ENCODE measurements at regions not wholly inside any gene's neighbourhood (a gene's known extent, or its start where the extent isn't known, plus 50 kb on each side); places are given as distances from the start of the nearest gene placed in this dataset.

DNA sequence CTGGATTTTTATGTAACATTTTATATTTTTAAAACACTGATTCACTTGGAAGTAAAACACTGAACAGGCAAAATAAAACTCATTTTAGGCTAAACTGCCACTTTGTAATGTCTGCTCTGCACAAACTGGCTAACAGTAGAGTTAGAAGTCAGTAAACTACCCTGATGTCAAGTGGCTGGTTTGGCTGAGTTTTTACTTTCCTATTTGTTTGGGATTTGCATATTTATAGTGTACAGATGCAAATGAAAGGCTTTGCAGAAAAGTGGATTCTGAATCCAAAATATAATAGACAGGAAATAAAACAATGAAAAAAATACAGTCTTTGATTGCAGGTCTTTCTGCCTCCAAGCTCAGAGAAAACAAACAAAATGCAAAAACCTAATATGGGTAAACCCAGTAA lies 213.1 kb downstream of the CDH26 start:
- Histone ChIP-seq H3K4me3 (ENCODE audit: low read length) (no peak overlapping the region), H3K36me3 (ENCODE audit: insufficient read depth, low read length) (no peaks in the 10 kb centered on the region), H3K79me2 (ENCODE audit: low read length) (no peaks in the 10 kb centered on the region), H3K4me2 (ENCODE audit: low read depth, low read length, poor library complexity, severe bottlenecking) (no peak overlapping the region), H4K20me1 (ENCODE audit: insufficient read depth, low read depth, low read length) (no peaks in the 10 kb centered on the region), H3K9me2 (replicated peaks; ENCODE audit: insufficient read depth, low read length) (no peaks in the 10 kb centered on the region), H3K4me1 (ENCODE audit: low read length) (no peaks in the 10 kb centered on the region), H3K27ac (ENCODE audit: low read length) (no peak overlapping the region), H3K27me3 (ENCODE audit: low read length) (no peaks in the 10 kb centered on the region), H3K9me3 (ENCODE audit: low read length) (no peaks in the 10 kb centered on the region), H2AFZ (ENCODE audit: low read length) (no peak overlapping the region), H3K9ac (ENCODE audit: low read length) (no peak overlapping the region)
- no peak for DNase-seq

GRCh38 chr20:60171738-60172137 lies 213.5 kb downstream of the CDH26 start:
- Histone ChIP-seq H3K4me2 (ENCODE audit: low read depth, low read length, poor library complexity, severe bottlenecking) (no peak overlapping the region), H3K4me1 (ENCODE audit: low read length) (no peaks in the 10 kb centered on the region), H3K4me3 (ENCODE audit: low read length) (no peak overlapping the region), H3K27me3 (ENCODE audit: low read length) (no peaks in the 10 kb centered on the region), H2AFZ (ENCODE audit: low read length) (no peak overlapping the region), H3K27ac (ENCODE audit: low read length) (no peak overlapping the region), H4K20me1 (ENCODE audit: insufficient read depth, low read depth, low read length) (no peaks in the 10 kb centered on the region), H3K9me2 (replicated peaks; ENCODE audit: insufficient read depth, low read length) (no peaks in the 10 kb centered on the region), H3K9me3 (ENCODE audit: low read length) (no peaks in the 10 kb centered on the region), H3K36me3 (ENCODE audit: insufficient read depth, low read length) (no peaks in the 10 kb centered on the region), H3K79me2 (ENCODE audit: low read length) (no peaks in the 10 kb centered on the region), H3K9ac (ENCODE audit: low read length) (no peak overlapping the region)
- DNase-seq = no peak

DNA sequence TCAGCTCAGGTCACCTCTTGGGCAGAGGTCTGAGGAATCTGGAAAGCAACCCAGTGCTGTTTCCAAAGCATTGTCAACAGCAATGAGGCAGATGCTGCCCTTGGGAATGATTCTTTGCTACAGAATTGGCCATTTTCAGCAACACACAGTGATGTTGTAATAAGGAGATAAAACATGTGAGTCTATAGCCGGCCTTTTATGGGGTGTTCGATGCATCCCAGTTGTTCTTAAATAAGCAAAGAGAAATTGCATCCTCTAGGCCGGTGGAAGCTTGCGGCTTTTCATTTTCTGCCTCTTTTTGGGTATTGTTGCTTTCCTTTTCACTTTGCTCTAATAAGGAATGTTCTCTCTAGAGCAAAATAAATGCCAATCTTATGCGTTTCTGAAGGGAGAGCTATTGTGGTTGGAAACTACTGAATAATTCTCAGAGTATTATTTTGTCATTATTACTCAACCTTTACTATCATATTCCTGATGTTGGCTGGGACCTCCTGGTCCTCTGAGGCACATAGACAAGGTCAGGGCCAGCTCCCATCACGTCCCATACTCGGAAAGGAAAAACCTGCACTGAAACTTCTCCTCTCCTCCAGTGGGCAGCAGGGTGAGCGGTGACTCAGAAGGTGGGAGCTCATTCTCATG lies 214.2 kb downstream of the CDH26 start:
- no peak for DNase-seq
- Histone ChIP-seq H3K27me3 (ENCODE audit: low read length) (no peaks in the 10 kb centered on the region), H3K79me2 (ENCODE audit: low read length) (no peaks in the 10 kb centered on the region), H3K9me3 (ENCODE audit: low read length) (no peaks in the 10 kb centered on the region), H2AFZ (ENCODE audit: low read length) (no peak overlapping the region), H3K27ac (ENCODE audit: low read length) (no peak overlapping the region), H3K4me1 (ENCODE audit: low read length) (no peaks in the 10 kb centered on the region), H3K9ac (ENCODE audit: low read length) (no peak overlapping the region), H3K4me2 (ENCODE audit: low read depth, low read length, poor library complexity, severe bottlenecking) (no peak overlapping the region), H3K36me3 (ENCODE audit: insufficient read depth, low read length) (no peaks in the 10 kb centered on the region), H3K4me3 (ENCODE audit: low read length) (no peak overlapping the region), H4K20me1 (ENCODE audit: insufficient read depth, low read depth, low read length) (no peaks in the 10 kb centered on the region), H3K9me2 (replicated peaks; ENCODE audit: insufficient read depth, low read length) (no peaks in the 10 kb centered on the region)

DNA sequence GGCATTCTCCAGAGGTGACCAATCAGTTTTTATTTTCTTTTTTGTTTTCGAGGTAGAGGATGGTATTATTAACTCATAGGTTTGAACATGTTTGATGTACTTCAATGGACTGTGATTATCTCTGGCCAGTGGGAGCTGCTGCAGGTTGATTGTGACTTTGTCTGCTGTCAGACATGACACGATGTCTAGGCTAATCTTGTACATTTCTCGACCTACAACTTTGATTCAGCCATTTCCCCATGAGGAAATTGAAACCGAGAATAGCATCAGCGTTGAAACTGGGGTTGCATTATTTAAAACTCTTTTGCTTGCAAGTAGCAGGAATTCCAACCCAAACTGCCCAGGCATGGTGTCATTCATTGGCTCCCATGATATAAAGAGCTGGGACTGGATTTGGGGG lies 218.9 kb downstream of the CDH26 start:
- Histone ChIP-seq H3K4me1 (ENCODE audit: low read length) (peaks cover 8% of the 10 kb centered on the region), H3K9me3 (ENCODE audit: low read length) (no peaks in the 10 kb centered on the region), H4K20me1 (ENCODE audit: insufficient read depth, low read depth, low read length) (no peaks in the 10 kb centered on the region), H3K79me2 (ENCODE audit: low read length) (no peaks in the 10 kb centered on the region), H3K4me2 (ENCODE audit: low read depth, low read length, poor library complexity, severe bottlenecking) (no peak overlapping the region), H3K36me3 (ENCODE audit: insufficient read depth, low read length) (no peaks in the 10 kb centered on the region), H3K27me3 (ENCODE audit: low read length) (no peaks in the 10 kb centered on the region), H3K9me2 (replicated peaks; ENCODE audit: insufficient read depth, low read length) (no peaks in the 10 kb centered on the region), H3K4me3 (ENCODE audit: low read length) (no peak overlapping the region), H3K9ac (ENCODE audit: low read length) (no peak overlapping the region), H3K27ac (ENCODE audit: low read length) (no peak overlapping the region), H2AFZ (ENCODE audit: low read length) (no peak overlapping the region)
- DNase-seq = no peak

GRCh38 chr20:60180986-60181385 lies 222.8 kb downstream of the CDH26 start:
- no peaks in the 10 kb centered on the region for H3K9me2 ChIP-seq (replicated peaks; ENCODE audit: insufficient read depth, low read length)
- DNase-seq = no peak
- H3K9me3 ChIP-seq (ENCODE audit: low read length) = no peaks in the 10 kb centered on the region
- H3K9ac ChIP-seq (ENCODE audit: low read length) = no peak overlapping the region
- H3K4me3 ChIP-seq (ENCODE audit: low read length) = no peak overlapping the region
- no peaks in the 10 kb centered on the region for H3K36me3 ChIP-seq (ENCODE audit: insufficient read depth, low read length)
- no peak overlapping the region for H3K27ac ChIP-seq (ENCODE audit: low read length)
- peaks cover 8% of the 10 kb centered on the region for H3K4me1 ChIP-seq (ENCODE audit: low read length)
- H4K20me1 ChIP-seq (ENCODE audit: insufficient read depth, low read depth, low read length) = no peaks in the 10 kb centered on the region
- no peak overlapping the region for H3K4me2 ChIP-seq (ENCODE audit: low read depth, low read length, poor library complexity, severe bottlenecking)
- no peaks in the 10 kb centered on the region for H3K27me3 ChIP-seq (ENCODE audit: low read length)
- no peaks in the 10 kb centered on the region for H3K79me2 ChIP-seq (ENCODE audit: low read length)
- no peak overlapping the region for H2AFZ ChIP-seq (ENCODE audit: low read length)

- Histone ChIP-seq H3K79me2 (ENCODE audit: low read length) (no peaks in the 10 kb centered on the region), H4K20me1 (ENCODE audit: insufficient read depth, low read depth, low read length) (no peaks in the 10 kb centered on the region), H3K9me3 (ENCODE audit: low read length) (no peaks in the 10 kb centered on the region), H3K36me3 (ENCODE audit: insufficient read depth, low read length) (no peaks in the 10 kb centered on the region), H3K4me2 (ENCODE audit: low read depth, low read length, poor library complexity, severe bottlenecking) (no peak overlapping the region), H3K4me3 (ENCODE audit: low read length) (no peak overlapping the region), H3K9me2 (replicated peaks; ENCODE audit: insufficient read depth, low read length) (no peaks in the 10 kb centered on the region), H3K4me1 (ENCODE audit: low read length) (no peaks in the 10 kb centered on the region; the same call in 1 of the 2 replicates), H3K27me3 (ENCODE audit: low read length) (no peaks in the 10 kb centered on the region), H3K9ac (ENCODE audit: low read length) (no peak overlapping the region), H2AFZ (ENCODE audit: low read length) (no peak overlapping the region), H3K27ac (ENCODE audit: low read length) (no peak overlapping the region)
- no peak for DNase-seq
Measured at GRCh38 chr20:60186412-60186811, 228.2 kb downstream of the CDH26 start.

- no peaks in the 10 kb centered on the region for H3K36me3 ChIP-seq (ENCODE audit: insufficient read depth, low read length)
- no peak overlapping the region for H3K4me2 ChIP-seq (ENCODE audit: low read depth, low read length, poor library complexity, severe bottlenecking)
- no peak overlapping the region for H3K9ac ChIP-seq (ENCODE audit: low read length)
- no peaks in the 10 kb centered on the region for H3K79me2 ChIP-seq (ENCODE audit: low read length)
- H3K4me3 ChIP-seq (ENCODE audit: low read length) = no peak overlapping the region
- no peaks in the 10 kb centered on the region for H3K9me3 ChIP-seq (ENCODE audit: low read length)
- H3K9me2 ChIP-seq (replicated peaks; ENCODE audit: insufficient read depth, low read length) = no peaks in the 10 kb centered on the region
- no peak overlapping the region for H2AFZ ChIP-seq (ENCODE audit: low read length)
- H3K27ac ChIP-seq (ENCODE audit: low read length) = no peak overlapping the region
- H4K20me1 ChIP-seq (ENCODE audit: insufficient read depth, low read depth, low read length) = no peaks in the 10 kb centered on the region
- no peaks in the 10 kb centered on the region for H3K4me1 ChIP-seq (ENCODE audit: low read length)
- no peak for DNase-seq
- H3K27me3 ChIP-seq (ENCODE audit: low read length) = no peaks in the 10 kb centered on the region
Measured at GRCh38 chr20:60187683-60188082, 229.5 kb downstream of the CDH26 start.

- no peaks in the 10 kb centered on the region for H3K27me3 ChIP-seq (ENCODE audit: low read length)
- H3K27ac ChIP-seq (ENCODE audit: low read length) = no peak overlapping the region
- H3K9me2 ChIP-seq (replicated peaks; ENCODE audit: insufficient read depth, low read length) = no peaks in the 10 kb centered on the region
- H3K4me2 ChIP-seq (ENCODE audit: low read depth, low read length, poor library complexity, severe bottlenecking) = no peak overlapping the region
- no peaks in the 10 kb centered on the region for H3K79me2 ChIP-seq (ENCODE audit: low read length)
- DNase-seq = no peak
- H4K20me1 ChIP-seq (ENCODE audit: insufficient read depth, low read depth, low read length) = no peaks in the 10 kb centered on the region
- no peaks in the 10 kb centered on the region for H3K9me3 ChIP-seq (ENCODE audit: low read length)
- H3K4me3 ChIP-seq (ENCODE audit: low read length) = no peak overlapping the region
- H2AFZ ChIP-seq (ENCODE audit: low read length) = no peak overlapping the region
- no peaks in the 10 kb centered on the region for H3K4me1 ChIP-seq (ENCODE audit: low read length)
- H3K9ac ChIP-seq (ENCODE audit: low read length) = no peak overlapping the region
- no peaks in the 10 kb centered on the region for H3K36me3 ChIP-seq (ENCODE audit: insufficient read depth, low read length)
Measured at GRCh38 chr20:60191014-60191413, 232.8 kb downstream of the CDH26 start.

DNA sequence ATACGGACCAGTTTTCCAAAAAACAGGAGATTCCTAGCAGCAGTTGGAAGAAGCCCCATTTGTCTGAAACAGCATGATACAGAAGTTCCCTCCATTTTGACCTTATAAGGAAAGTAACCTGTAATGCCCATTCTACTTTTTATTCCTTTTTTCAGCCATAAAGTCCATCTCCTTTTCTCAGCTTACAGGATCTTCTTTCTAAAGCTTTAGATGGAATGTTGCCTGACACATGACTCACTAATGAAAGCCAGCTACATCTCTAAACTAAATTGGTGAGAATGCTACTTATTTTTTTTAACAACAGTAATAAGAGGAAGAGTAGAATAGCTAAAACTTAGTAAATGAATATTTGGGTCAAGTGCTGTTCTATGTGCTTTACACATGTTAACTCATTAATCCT lies 234.1 kb downstream of the CDH26 start:
- H3K4me1 ChIP-seq (ENCODE audit: low read length) = no peaks in the 10 kb centered on the region
- no peaks in the 10 kb centered on the region for H3K79me2 ChIP-seq (ENCODE audit: low read length)
- H3K9me3 ChIP-seq (ENCODE audit: low read length) = no peaks in the 10 kb centered on the region
- no peaks in the 10 kb centered on the region for H3K36me3 ChIP-seq (ENCODE audit: insufficient read depth, low read length)
- DNase-seq = no peak
- no peak overlapping the region for H2AFZ ChIP-seq (ENCODE audit: low read length)
- no peaks in the 10 kb centered on the region for H3K9me2 ChIP-seq (replicated peaks; ENCODE audit: insufficient read depth, low read length)
- no peaks in the 10 kb centered on the region for H3K27me3 ChIP-seq (ENCODE audit: low read length)
- H4K20me1 ChIP-seq (ENCODE audit: insufficient read depth, low read depth, low read length) = no peaks in the 10 kb centered on the region
- H3K9ac ChIP-seq (ENCODE audit: low read length) = no peak overlapping the region
- no peak overlapping the region for H3K27ac ChIP-seq (ENCODE audit: low read length)
- H3K4me3 ChIP-seq (ENCODE audit: low read length) = no peak overlapping the region
- no peak overlapping the region for H3K4me2 ChIP-seq (ENCODE audit: low read depth, low read length, poor library complexity, severe bottlenecking)
